SIG-M5 (cell line): ENCODE measurements at regions not wholly inside any gene's neighbourhood (a gene's known extent, or its start where the extent isn't known, plus 50 kb on each side); places are given as distances from the start of the nearest gene placed in this dataset.
"Not testable (repeated sequence)": the region's sequence is repeated elsewhere in the genome, so short reads cannot be mapped to it uniquely, and the experiment has no call there.

Experiments
- DNase-seq: peaks from one replicate; lab custom pipeline; 2025; lab: John Stamatoyannopoulos, UW

DNA sequence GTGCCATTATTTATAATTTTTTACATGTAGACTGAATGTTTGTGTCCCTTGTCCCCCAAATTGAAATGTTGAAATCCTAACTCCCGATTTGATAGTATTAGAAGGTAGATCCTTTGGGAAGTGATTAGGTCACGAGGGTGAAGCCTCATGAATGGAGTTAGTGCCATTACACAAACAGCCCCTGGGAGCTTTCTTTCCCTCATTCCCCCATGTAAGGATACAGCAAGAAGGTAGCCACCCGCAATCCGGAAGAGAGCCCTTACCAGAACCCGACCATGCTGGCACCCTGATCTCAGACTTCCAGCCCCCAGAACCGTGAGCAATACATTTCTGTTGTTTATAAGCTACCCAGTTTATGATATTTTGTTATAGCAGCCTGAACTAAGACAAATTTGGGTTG is 143.2 kb downstream of the NPIPB5 start:
- DNase-seq: no peak

DNA sequence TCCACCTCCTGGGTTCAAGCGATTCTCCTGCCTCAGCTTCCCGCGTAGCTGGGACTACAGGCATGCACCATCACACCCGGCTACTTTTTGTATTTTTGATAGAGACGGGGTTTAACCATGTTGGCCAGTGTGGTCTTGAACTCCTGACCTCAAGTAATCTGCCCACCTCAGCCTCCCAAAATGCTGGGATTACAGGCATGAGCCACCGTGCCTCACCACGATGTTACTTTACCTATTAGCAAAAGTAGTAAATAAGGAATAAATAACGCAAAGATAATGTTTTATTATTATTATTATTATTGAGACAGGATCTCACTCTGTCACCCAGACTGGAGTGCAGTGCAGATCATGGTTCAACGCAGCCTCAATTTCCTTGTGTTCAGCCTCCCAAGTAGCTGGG is 145.9 kb downstream of the NPIPB5 start:
- DNase-seq: not testable (repeated sequence)

DNA sequence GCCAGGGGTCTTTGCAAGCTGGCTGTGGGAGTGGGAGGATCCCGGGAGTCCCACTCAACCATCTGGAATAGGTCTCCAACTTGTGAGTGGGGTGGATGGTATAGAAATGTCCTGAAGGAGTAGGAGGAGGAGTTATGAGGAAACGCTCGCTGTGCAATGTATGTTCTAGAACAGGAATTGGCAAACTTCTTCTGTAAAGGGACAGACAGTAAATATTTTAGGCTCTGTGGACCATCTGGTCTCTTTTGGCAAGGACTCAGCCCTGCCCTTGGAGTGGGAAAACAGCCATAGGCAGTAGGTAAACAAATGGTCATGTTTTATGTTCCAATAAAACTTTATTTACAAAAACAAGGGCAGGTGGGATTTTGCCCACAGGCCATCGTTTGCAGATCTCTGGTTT is 149.2 kb downstream of the NPIPB5 start:
- DNase-seq: no peak

DNA sequence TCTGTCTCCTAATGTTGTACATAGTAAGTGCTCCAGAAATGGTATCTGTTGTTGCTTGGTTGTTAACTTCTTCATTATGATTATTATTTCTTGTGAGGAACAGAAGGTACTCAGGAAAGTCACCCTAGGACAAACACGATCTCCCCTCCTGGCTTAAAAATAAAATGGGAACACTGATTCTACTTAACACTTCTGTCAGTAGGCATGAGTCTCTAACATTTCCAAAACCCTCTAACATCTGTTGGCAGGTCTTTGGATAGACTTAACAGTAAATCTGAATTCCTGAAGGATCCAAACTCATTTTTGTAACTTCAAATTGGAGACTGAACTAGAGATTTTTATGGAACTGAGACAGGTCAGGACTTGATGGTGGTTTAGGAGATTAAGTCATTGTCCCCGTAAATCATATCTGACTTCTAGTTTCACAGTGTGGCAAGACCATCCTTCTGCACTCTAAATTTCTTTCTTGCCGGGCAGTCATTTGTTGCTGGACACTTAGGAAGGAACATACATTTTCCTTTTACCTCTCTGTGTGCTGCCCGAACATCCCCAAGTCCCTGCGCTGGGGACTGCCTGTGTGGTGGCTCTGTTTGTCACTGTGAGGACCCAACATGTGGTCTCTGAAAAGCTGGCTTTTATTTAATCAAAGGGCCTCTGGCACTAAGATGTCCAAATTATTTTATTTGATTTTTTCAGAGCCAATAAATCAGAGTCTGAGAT is 149.9 kb downstream of the NPIPB5 start:
- DNase-seq: no peak

DNA sequence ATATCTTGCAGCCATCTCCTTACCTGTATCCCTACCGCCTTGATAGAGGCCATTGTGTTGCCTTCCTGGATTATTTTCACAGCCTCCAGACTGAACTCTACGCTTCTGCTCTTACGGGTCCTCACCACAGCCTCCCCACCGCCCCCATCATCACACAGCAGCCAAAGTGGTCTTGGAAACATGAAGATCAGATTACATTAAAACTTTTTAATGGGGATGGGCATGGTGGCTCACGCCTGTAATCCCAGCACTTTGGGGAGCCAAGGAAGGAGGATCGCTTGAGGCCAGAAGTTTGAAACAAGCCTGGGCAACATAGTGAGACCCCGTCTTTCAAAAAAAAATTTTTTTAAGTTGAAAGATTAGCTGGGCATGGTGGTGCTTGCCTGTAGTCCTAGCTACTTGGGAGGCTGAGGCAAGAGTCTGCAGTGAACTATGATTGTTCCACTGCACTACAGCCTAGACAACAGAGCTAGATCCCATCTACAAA is 150.5 kb downstream of the NPIPB5 start:
- no peak for DNase-seq

DNA sequence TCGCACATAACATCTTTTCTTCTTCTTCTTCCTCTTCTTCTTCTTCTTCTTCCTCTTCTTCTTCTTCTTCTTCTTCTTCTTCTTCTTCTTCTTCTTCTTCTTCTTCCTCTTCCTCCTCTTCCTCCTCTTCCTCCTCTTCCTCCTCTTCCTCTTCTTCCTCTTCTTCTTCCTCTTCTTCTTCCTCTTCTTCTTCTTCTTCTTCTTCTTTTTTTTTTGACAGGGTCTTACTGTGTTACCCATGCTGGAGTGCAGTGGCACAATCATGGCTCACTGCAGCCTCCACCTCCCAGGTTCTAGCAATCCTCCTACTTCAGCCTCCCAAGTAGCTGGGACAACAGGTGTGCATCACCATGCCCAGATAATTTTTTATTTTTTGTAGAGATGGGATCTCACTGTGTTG is 151.0 kb upstream of the HS3ST2 start:
- DNase-seq: not testable (repeated sequence)

DNA sequence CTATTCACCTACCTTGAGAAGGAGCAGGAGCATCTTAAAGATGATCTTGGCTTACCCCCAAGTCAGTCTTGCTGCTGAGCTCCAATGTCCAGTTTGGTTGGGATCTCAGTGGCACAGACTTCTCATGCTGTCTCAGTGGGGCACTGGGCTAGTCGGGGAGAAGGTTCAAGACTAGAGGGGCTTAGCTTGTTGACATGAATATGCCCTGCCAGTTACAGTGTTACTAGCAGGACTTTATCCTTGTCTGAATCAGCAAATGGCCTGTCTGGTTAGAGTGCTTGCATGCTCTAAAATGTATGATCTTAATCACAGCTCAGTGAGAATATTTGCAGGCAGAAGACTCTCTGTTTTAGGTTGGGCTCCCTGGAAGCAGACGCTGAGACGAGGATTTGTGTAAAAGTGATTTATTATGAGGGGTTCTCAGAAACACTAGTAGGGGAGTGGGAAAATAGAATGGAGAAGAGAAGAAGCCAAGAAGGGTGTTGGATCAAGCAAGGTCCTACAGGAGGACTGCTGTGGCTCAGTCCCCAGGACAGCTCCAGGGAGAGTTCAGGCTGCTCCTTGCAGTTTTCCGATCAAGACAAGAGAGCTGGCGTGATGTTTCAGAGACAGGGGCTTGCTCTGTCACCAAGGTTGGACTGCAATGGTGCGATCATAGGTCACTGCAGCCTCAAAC is 150.4 kb upstream of the HS3ST2 start:
- DNase-seq: no peak

DNA sequence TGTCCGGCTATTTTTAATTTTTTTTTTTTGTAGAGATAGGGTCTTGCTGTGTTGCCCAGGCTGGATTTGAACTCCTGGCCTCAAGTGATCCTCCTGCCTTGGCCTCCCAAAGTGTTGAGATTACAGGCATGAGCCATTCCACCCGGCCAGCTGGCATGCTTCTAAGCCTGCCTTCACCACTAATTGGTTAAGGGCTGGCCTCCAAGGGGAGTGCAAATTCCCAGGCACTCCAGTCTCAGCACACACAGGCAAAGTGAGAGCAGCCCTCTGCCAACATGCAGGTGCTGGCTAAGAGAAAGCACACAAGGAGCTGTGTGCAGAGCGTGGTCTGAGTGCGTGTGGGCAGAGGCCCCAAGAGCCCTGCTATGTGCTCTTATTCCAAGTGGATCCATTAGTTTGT is 149.8 kb upstream of the HS3ST2 start:
- no peak for DNase-seq

DNA sequence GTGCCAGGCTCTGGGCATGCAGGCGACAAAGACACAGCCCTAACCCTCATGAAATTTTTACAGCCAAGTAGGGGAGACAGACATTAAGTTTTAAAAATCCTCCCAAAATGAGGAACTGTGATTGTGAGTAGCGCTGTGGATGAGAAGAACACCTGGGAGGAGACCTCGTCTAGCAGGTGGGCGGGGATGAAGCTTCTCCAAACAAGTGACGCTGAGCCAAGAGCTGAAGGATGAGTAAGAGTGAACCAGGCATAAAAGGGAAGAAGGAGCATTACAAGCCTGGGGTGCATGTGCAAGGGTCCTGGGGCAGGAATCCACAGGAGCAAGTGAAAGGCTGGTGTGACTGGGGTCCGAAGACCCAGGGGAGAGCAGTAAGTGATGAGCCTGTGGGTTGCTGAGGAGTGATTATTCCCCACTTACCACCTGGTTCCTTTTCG is 149.4 kb upstream of the HS3ST2 start:
- no peak for DNase-seq

DNA sequence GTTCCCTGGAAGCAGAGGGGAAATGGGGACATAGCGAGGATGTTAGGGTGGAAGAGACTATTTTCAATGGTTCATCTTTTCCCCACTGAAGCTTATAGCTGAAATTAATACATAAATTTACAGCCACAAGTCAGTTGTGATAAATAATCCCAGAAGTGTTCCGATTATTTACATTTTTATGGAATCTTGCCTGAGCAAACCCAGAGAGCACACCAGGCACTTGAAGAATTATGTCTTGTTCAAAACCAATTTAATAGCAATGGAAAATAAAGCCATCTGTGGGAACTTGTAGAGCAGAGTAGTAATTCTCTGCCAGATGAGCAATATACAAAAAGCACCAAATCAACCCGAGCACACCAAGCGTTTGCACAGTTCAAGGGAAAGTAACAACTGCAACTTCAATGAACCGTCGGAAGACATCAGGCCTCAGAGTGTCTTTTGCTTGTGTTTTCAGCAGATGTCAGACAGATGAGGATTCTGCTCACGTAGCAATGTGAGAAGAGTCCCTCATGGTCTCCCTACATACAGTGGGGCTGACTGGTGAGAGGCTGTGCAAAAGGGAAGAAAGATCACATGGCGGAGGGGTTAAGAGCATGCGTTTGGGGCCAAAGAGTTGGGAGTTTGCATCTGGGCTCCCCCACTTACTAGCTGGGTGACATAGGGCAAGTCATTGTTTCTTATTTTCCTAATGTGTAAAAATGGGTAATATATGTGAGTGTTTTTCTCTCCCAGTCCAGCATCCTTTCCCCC is 148.7 kb upstream of the HS3ST2 start:
- DNase-seq: no peak

DNA sequence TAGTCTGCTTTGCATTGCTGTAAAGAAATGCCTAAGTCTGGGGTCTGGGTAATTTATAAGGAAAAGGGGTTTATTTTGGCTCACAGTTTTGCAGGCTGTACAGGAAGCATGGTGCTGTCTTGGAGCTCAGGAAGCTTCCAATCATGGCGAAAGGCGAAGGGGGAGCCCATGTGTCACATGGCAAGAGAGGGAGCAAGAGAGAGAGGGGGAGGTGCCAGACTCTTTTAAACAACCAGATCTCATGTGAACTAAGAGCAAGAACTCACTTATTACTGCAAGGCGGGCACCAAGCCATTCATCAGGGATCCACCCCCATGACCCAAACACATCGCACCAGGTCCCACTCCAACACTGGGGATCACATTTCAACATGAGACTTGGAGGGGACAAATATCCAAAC is 148.2 kb upstream of the HS3ST2 start:
- no peak for DNase-seq

DNA sequence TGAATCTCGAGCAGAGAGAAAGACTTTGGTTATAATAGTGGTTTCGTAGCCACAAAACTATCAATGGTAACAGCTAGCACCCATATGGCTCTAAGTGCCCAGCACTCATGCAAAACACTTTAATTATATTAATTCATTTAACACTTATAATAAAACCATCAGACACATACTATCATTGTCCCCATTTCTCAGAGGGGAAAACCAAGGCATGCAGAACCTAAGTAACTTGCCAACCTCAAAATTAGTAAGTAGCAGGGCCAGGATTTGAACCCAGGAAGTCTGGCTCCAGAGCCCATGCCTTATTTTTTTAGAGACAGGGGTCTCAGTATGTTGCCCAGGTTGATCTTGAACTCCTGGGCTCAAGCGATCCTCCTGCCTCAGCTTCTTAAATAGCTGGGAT is 145.6 kb upstream of the HS3ST2 start:
- DNase-seq: no peak

DNA sequence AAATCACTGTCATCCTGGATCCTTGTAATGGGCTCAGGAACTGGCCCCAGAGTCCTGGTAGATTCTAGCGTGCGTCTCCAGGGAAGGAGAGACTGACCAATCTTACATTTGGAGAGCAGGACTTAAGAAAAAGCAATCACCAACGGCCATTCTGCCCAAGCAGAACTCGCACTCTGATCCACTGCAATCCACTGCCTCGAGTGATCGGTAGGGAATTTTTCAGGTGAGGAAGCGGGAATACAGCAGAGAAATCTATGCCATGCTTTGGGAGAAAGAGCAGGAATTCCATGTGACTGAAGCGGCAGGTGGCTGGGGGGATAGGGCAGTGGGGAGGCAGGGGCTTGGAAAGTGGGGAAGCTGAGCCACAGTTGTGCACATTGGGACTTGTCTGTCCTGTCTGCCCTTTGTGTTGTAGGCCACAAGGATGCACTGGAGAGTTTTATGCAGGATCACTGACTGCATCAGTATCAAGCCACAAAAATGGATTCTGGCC is 143.9 kb upstream of the HS3ST2 start:
- DNase-seq: no peak

DNA sequence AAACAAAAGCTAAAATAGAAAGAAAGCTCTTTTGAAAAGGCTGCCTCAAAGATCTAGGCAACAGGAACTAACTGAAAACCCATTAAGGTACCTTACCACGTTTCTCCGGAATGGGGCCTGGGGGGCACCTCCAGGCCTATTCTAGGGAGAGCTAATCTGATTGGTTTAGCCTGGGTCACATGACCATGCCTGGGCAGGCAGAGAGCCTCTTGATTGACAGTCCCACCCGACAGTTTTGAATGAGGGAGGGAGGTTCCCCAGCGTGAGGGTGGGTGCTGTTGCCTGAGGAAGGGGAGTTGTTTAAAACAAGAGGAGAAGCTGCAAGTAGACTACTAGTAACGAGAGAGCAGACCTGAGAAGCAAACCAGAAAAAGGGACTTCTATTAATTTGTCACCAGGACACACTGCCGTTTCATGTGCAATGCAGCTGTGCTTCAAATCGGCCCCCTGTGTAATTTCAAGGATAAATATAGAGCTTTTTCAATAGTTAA is 143.4 kb upstream of the HS3ST2 start:
- no peak for DNase-seq

DNA sequence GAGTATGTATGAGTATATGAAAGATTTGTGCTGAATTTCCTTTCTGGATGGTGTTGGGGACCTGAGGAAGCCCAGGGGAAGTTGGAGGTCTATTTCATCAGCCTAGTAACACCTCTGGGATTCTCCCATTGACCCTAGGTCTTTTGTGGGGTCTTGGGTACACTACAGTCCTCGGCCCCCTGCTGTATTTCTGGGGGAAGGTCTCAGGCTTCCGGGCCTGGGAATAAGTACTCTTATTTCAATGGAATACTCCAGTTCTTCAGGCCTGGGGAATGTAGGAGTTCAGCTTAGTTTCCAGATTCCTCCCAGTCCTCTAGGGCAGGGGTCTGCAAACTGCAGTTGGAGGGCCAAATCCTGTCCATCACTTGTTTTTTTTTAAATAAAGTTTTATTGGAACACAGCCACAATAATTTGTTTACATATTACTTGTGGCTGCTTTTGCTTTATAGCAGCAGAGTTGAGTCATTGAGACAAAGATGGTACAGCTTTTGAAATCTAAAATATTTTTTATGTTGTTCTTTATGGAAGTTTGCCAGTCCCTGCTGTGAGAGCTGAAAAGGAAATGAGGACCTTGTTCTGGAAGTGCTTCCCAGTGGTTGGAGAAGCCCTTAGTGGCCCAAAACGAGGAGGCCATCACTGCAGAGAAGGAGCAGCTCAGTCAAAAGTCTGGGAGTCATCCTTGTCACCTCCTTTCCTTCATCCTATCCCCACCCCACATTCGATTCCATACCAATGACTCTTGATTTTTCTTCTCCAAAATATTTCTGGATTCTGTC is 142.5 kb upstream of the HS3ST2 start:
- DNase-seq: no peak

DNA sequence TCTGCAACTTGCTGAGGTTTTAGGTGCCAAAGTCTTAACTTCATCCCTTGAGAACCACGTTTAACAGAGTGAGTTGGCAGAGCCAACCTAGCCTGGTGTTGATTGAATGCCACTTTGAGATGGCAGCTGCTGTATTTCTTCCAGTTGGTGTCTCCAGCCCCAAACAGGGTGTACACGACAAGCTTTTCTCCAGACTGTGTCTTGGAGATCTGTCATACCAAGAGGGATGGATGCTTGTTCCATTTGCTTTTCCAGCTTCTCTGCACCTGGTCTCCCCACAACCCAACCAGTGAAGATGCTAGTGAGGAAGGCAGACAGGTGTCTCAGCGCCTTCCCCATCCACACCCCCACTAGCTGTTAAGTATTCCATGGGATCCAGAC is 141.1 kb upstream of the HS3ST2 start:
- DNase-seq: no peak

DNA sequence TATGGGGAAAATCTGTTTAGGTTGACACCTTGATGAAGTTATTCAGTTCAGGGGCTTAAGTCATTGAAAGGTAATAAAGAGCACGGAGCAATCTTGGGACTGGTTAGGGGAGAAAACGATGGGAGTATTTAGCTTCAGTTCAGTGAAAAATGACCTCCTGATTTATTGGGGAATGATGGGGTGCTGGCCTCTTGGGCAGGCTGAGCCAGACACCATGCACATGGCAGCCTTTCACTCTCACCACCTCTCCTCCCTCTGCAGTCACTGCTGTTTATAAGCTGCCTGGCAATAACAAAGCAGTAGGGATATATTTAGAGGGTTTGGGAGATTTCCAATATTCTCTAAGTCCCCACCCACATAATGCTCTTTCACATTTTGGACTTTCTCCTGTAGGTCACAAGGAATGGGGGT is 140.5 kb upstream of the HS3ST2 start:
- DNase-seq: no peak

DNA sequence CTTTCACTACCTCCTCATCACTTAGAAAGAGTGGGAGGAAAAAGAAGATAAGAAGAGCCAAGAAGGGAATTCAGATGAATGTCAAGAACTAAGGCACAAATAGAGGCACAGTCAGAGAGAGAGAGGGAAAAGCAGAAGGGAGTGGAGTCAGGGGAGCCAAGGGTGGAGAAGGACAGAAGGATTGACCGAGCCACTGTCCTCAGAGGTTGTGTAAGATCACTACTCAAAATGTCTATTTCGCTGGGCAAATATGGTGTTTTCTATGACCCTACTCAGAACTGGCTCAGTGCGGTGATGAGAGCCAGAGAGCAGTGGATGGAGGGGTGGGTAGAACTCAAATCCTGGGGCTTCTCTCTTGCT is 139.2 kb upstream of the HS3ST2 start:
- DNase-seq: no peak

DNA sequence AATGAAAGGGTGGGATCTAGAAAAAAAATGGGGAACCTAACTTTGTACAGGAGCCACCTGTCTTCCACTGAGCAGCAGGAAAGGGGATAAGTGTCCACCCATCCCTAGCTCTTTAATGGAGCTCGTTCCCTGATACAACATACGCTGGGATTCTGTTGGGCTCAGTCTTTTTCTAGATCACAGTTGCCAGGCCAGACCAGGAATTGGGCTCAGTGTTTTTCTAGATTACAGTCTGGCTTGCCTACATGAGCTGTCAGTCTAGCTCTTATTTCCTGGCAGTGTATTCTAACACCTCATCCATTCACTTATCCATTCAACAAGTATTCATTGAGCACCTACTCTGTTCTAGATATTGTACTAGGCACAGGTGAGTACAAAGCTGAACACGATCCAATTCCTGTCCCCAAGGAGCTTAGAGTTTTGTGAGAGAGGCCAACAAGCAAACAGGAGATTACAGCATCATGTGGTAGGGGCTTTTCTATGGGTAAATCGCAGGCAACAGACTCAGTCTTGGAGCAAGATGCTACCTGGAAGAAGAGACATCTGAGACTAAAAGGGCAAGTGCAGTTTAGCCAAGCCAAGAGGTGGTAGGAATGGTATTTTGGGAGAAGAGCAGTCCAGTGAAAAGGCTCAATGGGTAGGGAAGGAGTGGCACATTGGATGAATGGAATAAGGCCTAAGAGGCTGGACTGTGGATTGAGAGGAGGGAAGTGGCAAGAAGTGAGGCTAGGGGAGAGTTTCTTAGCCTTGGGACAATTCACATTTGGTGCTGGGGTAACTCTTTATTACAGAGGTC is 138.0 kb upstream of the HS3ST2 start:
- DNase-seq: no peak

DNA sequence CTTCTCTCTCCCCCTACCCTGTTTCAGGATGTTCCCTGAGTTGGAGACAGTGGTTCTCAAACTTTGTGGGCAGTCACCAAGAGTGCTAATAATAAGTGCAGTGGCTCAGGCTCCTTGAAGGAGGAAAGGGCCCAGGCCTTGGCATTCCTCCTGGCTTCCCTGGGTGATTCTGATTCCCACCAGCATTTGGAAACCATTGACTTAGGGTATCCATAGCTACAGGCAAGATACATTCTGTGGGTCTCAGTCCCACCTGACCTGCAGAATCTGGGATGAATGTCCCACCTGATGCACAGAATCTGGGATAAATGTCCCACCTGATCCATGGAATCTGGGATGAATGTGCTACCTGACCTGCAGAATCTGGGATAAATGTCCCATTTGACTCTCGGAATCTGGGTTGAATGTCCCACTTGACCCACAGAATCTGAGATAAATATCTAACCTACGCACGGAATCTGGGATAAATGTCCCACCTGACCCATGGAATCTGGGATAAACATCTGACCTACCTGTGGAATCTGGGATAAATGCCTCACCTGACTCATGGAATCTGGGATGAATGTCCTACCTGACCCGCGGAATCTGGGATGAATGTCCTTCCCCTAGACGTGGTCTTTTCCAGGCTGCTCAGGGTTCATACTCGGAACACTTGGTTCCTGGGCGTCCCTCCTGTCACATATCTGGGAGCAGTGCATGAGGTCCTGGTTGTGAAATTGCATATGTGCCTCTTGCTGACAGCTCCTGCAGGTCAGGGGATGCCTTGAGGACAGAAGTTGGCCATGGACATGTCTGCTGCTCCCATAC is 136.7 kb upstream of the HS3ST2 start:
- no peak for DNase-seq
